Hindlimb muscle (tissue), 1 donor: ENCODE measurements at regions not wholly inside any gene's neighbourhood (a gene's known extent, or its start where the extent isn't known, plus 50 kb on each side); places are given as distances from the start of the nearest gene placed in this dataset.
"Not testable (repeated sequence)": the region's sequence is repeated elsewhere in the genome, so short reads cannot be mapped to it uniquely, and the experiment has no call there.

Experiments
- DNase-seq: peaks from one replicate; pipeline ENCODE4 v3.0.0-alpha.2; 2013

GRCh38 chr12:87676731-87677130, 352.5 kb downstream of the C12orf50 start:
- no peak for DNase-seq

DNA sequence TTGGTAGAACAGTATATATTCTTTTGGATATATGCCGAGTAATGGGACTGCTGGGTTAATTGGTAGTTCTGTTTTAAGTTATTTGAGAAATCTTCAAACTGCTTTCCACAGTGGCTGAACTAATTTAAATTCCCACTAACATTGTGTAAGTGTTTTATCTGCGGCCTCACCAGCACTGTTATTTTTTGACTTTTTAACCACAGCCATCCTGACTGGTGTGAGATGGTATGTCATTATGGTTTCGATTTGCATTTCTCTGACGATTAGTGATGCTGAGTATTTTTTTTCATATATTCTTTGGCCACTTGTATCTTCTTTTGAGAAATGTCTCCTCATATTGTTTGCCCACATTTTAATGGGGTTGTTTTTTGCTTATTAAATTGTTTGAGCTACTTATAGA, 357.4 kb downstream of the C12orf50 start:
- no peak for DNase-seq

- no peak for DNase-seq
These were observed 358.8 kb downstream of the C12orf50 start for GRCh38 chr12:87670448-87670847.

GRCh38 chr12:87667378-87667777, 361.8 kb downstream of the C12orf50 start:
- DNase-seq: no peak

DNA sequence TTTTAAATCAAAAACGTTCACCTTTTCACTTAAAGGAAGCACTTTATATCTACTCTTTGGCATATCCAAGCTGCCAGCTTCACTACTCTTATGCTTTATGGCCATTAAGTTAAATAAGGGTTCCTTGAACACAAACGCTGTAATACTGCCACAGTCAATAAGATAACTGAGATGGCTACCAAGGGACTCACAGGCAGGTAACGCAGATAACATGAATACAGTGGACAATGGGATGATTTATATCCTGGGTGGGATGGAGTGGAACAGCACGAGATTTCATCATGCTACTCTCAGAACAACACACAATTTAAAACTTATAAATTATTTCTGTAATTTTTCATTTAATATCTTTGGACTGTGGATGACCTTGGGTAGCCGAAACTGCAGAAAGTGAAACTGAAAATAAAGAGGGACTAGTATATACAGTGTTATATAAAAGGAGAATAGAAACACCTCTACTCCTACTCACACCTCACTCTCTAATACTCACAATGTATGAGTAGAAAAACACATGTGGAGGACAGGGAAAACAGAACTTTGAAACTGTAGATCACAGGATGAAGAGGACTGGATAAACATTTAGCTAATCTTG, 367.3 kb downstream of the C12orf50 start:
- DNase-seq: no peak

DNA sequence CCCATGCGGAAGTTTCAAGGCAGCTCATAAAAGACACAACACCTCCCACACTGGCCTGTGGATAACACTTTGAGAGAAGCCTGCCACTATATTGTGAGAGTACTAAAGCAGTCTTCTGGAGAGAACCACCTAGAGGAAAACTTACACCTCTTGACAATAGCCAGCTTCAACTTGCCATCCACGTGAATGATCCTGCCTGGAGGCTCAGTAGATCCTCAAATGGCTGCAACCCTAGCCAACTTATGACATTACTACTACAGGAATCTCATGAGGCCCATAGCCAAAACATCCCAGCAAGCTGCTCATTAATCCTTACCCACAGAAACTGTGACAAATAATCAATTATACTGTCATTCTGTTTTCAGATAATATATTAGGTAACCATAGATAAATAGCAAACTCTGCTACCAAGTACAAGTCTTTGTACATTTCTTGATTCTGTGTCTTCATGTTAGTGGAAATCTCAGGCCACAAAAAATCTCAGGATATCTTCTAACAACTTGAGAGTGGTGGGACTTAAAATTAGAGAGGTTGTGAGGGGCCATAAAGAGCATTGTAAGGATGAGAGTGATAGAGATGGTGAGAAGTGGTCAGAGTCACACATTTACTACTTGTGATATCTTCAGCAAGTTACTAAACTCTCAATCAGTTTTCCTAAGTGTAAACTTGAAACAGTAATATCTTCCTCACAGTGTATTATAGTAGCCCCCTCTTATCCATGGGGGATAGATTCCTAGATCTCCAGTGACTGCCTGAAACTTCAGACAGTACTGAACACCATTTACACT, 368.0 kb downstream of the C12orf50 start:
- no peak for DNase-seq

DNA sequence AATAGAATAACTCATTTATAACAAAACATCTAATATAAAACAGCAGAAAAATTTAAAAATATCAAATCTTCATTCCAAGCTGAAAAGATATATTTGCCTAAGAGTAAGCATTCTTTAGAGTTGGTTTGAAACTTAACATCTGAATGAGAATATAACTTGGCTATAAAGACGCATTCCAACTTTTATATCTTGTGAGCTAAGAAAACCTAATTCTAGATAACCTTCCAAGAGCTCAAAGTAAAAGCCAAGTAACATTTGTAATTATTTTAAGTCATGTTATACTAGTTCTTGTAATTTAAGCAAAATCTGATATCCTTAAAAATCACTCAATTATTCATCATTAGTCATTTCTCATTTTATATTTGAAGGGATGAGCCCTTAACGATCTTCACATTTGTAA, 368.9 kb downstream of the C12orf50 start:
- DNase-seq: no peak

- no peak for DNase-seq
These were observed 372.9 kb downstream of the C12orf50 start for GRCh38 chr12:87656311-87656710.

DNA sequence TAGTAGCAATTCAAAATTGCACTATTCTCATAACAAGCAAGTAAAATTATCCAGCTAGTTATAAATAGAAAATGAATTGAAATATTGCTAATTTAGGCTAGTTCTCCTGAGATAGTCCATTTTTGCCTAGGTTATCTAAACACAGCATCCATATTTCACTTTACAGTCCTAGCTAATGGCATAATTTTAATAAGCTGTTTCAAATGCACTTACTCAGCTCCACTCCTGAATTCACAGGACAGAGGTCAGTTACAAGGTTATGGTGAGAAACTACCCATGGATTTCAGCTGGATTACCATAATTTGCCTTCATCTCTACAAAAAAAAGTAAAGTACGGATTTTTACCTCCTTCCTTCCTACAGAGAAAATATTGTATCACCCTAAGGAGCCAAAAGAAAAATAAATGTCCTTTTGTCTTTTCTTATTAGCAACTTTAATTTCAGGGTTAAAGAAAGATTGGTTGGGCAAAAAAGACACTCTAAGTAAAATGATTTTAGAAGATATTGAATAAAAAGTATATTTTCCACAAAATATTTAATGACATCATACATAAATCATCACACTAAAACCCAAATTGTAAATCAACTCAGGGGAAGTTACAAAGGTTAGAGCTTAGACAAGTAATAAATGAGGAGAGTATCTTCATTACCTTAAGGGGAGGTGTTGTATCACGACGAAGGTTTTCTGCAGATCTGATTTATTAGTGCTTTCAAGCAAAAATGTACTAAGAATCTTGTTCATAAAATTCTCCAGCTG, 377.4 kb downstream of the C12orf50 start:
- DNase-seq: no peak

DNA sequence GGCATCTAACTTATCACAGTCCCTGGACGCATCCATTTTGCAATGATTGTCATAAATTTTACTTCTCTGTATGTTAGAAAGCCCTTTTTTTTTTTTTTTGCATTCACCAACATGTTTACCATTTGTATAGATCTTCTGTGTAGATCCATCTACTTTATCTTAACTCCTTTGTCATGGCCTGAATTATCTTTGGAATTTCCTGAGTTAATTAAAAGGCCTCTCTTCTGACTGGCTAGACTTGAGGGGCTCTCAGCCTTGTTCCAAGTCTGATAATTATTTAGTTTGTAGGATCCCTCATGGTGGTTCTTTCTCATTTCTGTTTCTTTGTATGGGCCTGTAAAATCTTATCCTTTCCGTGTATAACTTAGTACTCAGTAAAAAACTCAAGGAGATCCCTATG, 387.0 kb downstream of the C12orf50 start:
- no peak for DNase-seq

GRCh38 chr12:87618199-87618598, 411.0 kb downstream of the C12orf50 start:
- no peak for DNase-seq

DNA sequence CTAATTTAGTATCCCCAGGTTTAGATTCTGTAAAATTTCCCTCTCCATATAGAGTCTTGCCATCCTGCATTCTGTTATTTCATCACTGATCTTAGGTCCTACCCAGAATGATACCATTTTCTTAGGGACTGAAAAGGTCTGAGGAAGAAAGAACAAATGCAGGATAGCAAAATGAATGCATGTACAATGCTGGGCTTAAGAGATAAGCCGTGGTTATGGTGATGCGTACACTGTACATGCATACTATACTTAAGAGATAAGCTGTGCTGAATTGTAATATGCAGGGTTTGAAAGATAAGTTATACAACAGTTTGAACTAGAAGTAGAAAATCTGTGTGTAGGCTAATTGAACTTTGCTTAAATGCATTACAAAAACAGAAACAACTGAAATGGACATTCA, 416.2 kb downstream of the C12orf50 start:
- DNase-seq: no peak

- DNase-seq: no peak
These were observed 420.9 kb downstream of the C12orf50 start for GRCh38 chr12:87608321-87608720.

DNA sequence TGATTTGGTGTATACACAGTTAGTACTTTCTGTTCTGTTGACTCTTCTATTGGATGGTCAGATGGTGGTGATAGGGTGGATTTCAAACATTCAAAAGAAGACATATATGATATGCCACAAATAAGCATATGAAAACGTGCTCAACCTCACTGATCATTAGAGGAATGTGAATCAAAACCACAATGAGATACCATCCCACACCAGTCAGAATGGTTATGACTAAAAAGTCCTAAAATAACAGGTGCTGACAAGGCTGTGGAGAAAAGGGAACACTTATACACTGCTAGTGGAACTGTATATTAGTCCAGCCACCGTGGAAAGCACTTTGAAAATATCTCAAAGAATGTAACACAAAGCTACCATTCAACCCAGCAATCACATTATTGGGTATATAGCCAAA, 425.5 kb downstream of the C12orf50 start:
- DNase-seq: no peak

DNA sequence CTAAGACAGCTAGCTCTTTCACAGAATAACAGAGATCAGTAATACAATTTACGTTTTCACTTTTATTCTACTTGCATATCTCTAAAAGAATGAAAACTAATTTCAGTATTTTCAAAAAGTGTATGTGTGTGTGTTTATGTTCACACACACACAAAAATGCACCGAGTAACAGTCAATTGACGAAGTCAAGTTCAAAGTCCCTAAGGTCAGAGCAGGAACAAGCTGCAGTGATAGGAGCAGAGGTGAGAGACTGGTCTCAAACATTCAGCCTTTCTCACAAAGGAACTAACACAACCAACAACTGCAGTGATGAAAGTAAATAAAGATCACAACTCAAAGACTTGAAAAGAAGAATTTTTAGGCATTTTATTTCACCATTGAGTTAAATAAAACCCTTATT, 429.7 kb downstream of the C12orf50 start:
- no peak for DNase-seq

- DNase-seq: no peak
These were observed 432.1 kb downstream of the C12orf50 start for GRCh38 chr12:87597114-87597513.

DNA sequence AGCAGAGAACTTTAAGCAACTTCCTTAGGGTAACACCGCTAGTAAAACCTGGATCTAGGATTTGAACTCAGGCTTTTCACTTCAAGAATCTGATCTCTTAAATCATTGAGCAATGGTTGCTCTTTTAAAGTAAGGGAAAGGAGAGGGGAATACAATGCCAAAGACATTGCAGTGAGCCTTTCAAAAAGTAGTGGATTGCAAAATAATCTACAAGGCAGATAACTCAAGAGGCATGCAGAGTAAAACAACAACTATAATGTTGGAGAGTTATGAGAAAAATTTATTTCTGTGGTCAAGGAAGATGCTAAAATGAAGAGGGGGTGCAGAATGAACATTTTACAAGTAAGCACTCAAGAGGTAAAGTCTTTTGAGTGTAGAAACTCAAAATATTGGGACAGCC, 432.6 kb downstream of the C12orf50 start:
- no peak for DNase-seq

DNA sequence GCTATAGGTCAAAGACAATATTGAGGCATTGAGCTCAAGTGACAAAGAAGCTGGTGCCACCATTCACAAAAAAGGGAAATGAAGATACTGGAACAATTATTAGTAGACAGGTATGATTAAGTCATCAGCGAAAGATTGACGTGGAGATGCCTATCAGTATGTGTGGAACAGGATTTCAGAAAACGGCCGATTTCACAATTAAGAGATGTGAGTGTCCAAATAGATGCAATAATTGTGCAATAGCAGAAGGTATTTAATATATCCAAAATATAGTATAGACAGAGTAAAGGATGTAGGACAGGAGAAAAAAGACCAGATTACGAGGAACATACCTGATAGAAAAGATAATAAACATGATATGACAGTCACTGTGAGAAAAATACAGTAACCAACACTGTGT, 433.1 kb downstream of the C12orf50 start:
- no peak for DNase-seq

- DNase-seq: no peak
These were observed 443.2 kb downstream of the C12orf50 start for GRCh38 chr12:87585882-87586557.

DNA sequence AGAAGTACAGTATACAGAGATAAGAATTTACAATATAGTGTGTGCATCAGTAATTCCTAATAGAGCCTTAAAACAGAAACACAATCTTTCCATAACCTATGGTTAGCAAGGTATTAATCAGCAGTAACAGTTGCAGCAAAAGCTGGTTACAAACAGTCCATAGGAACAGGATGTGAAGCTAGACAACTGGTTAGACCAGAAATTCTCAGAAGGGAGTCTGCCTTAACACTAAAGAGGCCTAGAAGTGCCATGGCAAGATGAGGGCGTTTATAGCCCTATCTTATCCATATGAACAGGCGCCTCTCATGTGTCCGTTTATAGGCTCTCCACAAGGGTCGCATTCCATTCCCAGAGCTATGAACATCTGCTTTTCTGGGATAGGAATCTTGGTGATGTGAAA, 450.1 kb downstream of the C12orf50 start:
- not testable (repeated sequence) for DNase-seq

GRCh38 chr12:87575906-87576305, 453.3 kb downstream of the C12orf50 start:
- no peak for DNase-seq

GRCh38 chr12:87566918-87567317, 462.3 kb downstream of the C12orf50 start:
- not testable (repeated sequence) for DNase-seq

- DNase-seq: no peak
These were observed 472.2 kb downstream of the C12orf50 start for GRCh38 chr12:87556985-87557384.
